ENCODE measurements at regions not wholly inside any gene's neighbourhood (a gene's known extent, or its start where the extent isn't known, plus 50 kb on each side); places are given as distances from the start of the nearest gene placed in this dataset.
"Not testable (repeated sequence)": the region's sequence is repeated elsewhere in the genome, so short reads cannot be mapped to it uniquely, and the experiment has no call there.

DNA sequence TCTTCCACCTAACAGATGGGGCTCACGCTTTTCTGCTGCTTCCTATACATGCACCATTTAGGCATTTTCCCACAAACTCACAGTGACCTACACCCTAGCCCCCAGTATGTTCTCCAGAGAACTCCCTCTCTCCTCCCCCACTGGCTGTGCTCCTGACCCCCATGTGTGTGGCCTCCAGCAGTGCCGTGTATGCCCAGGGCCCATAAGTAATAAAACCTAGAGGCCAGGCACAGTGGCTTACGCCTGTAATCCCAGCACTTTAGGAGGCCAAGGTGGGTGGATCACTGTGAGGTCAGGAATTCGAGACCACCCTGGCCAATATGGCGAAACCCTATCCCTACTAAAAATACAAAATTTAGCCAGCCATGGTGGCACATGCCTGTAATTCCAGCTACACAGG is 54.7 kb upstream of the NXT1 start:
- Histone ChIP-seq H3K4me1 (no peaks in the 10 kb centered on the region), H3K27ac (no peak overlapping the region), H3K27me3 (ENCODE audit: insufficient read depth in 3 of 3, low read length in 2 of 3) (peaks cover 0 to 5% (median 0%) of the 10 kb centered on the region in 3 donors), H3K4me3 (no peak overlapping the region), H3K9me3 (no peaks in the 10 kb centered on the region), H3K36me3 (ENCODE audit: insufficient read depth in 1 of 2, low read depth in 1 of 2) (no peaks in the 10 kb centered on the region)
- TF ChIP-seq, protein P1, sequence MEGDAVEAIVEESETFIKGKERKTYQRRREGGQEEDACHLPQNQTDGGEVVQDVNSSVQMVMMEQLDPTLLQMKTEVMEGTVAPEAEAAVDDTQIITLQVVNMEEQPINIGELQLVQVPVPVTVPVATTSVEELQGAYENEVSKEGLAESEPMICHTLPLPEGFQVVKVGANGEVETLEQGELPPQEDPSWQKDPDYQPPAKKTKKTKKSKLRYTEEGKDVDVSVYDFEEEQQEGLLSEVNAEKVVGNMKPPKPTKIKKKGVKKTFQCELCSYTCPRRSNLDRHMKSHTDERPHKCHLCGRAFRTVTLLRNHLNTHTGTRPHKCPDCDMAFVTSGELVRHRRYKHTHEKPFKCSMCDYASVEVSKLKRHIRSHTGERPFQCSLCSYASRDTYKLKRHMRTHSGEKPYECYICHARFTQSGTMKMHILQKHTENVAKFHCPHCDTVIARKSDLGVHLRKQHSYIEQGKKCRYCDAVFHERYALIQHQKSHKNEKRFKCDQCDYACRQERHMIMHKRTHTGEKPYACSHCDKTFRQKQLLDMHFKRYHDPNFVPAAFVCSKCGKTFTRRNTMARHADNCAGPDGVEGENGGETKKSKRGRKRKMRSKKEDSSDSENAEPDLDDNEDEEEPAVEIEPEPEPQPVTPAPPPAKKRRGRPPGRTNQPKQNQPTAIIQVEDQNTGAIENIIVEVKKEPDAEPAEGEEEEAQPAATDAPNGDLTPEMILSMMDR (IDR thresholded peaks at IDR 0.05), result no peak
- no peak for ATAC-seq
- intact Hi-C loops (cut with DNase I), result no loop called here
- WGBS, 3 donors, result 88 to 94% (median 89%) methylated on average over 5 of the region's 5 CpGs
- no peak for DNase-seq

DNA sequence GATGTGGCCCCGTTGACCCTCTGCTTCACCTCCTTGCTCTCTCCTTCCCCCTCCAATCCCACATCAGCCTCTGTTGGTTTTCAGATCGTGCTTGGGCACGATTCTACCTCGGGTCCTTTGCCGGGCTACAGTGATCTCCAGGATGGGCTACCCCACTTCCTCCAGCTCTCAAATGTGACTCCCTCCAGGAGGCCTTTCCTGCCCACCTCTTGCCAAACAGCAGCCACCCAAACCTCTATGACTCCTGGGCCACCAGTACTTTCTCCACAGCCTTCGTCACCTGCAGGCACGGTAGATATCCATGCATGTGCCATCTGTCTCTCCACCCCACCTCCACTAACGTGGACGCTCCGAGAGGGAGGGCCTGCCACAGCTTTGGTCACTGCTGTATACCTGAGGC is 55.9 kb upstream of the NXT1 start:
- peak overlapping the region; percentile 41 for H3K27ac ChIP-seq
- H3K36me3 ChIP-seq (ENCODE audit: insufficient read depth in 1 of 2, low read depth in 1 of 2), result no peaks in the 10 kb centered on the region
- H3K27me3 ChIP-seq (ENCODE audit: insufficient read depth in 3 of 3, low read length in 2 of 3), result peaks cover 0 to 7% (median 0%) of the 10 kb centered on the region in 3 donors
- TF ChIP-seq, protein P1 (IDR thresholded peaks at IDR 0.05), result no peak
- no peak overlapping the region for H3K4me3 ChIP-seq
- H3K9me3 ChIP-seq, result no peaks in the 10 kb centered on the region
- WGBS, 3 donors, result 95 to 96% (median 96%) methylated on average over 10 of the region's 10 CpGs
- ATAC-seq (no peak), DNase-seq (no peak)
- no peaks in the 10 kb centered on the region for H3K4me1 ChIP-seq
- intact Hi-C loops (cut with DNase I), result no loop called here

DNA sequence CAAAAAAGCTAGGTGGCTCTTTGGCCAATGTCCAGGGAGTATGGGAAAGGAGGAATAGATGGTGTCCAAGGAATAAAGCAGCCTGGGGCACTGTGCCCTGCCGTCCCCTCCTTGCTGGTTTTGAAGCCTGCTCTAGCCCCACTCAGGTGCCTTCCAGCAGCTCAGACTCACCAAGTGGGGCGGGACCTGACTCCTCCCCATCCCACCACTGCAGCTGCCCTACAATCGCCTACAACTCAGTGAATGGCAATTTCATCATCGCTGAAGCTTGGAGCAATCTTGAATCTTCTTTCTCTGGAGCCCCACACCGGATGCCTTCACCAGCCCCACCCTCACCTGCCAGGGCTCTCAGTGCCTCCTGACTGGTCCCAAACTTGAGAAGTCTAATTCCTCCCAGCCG is 56.4 kb upstream of the NXT1 start:
- TF ChIP-seq, protein P1 (IDR thresholded peaks at IDR 0.05), result no peak
- Histone ChIP-seq H3K4me3 (no peak overlapping the region), H3K4me1 (no peaks in the 10 kb centered on the region), H3K9me3 (no peaks in the 10 kb centered on the region), H3K36me3 (ENCODE audit: insufficient read depth in 1 of 2, low read depth in 1 of 2) (no peaks in the 10 kb centered on the region), H3K27ac (peak overlapping the region; percentile 41), H3K27me3 (ENCODE audit: insufficient read depth in 3 of 3, low read length in 2 of 3) (peaks cover 0 to 7% (median 0%) of the 10 kb centered on the region in 3 donors)
- no peak for DNase-seq
- ATAC-seq, result peak in 2 of 4 donors; percentile 24 to 33
- intact Hi-C loops (cut with DNase I), result no loop called here
- 72 to 89% (median 77%) methylated on average over 6 of the region's 6 CpGs for WGBS, 3 donors

DNA sequence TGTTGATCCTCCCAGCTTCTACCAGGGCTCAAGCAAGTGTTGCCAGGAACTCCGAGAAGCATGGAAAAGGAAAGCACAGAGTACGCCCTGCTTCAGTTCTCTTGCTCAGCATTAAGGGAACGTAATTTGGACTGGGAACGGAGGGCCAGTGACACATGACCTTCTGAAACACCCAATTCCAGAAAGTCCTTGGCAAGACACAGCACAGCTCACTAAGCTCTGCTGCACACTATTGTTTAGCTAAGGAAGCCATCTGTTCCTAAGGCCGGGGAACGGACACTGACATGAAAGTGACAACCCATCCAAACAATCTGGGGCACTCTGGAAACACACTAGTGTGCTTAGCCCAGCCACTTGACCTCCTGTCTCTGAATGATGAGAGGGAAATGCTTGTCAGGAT is 56.9 kb upstream of the NXT1 start:
- intact Hi-C loops (cut with DNase I), result no loop called here
- 23 to 41% (median 27%) methylated on average over 6 of the region's 6 CpGs for WGBS, 3 donors
- no peaks in the 10 kb centered on the region for H3K36me3 ChIP-seq (ENCODE audit: insufficient read depth in 1 of 2, low read depth in 1 of 2)
- H3K9me3 ChIP-seq, result no peaks in the 10 kb centered on the region
- TF ChIP-seq, protein P1 (IDR thresholded peaks at IDR 0.05), result no peak
- H3K27ac ChIP-seq, result peak overlapping the region; percentile 41
- H3K4me1 ChIP-seq, result no peaks in the 10 kb centered on the region
- no peak for DNase-seq
- H3K27me3 ChIP-seq (ENCODE audit: insufficient read depth in 3 of 3, low read length in 2 of 3), result peaks cover 0 to 7% (median 0%) of the 10 kb centered on the region in 3 donors
- peak; percentile 23 to 82 (median 55) for ATAC-seq
- no peak overlapping the region for H3K4me3 ChIP-seq

DNA sequence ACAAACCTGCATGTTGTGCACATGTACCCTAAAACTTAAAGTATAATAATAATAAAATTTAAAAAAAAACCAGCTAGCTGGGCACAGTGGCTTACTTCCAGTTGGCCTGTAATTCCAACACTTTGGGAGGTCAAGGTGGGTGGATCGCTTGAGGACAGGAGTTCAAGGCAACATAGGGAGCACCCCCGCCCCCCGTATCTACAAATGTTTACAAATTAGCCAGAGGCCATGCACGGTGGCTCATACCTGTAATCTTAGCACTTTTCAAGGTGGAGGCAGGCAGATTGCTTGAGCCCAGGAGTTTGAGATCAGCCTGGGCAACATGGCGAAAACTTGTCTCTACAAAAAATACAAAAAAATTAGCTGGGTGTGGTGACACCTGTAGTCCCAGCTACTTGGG is 58.3 kb upstream of the NXT1 start:
- 96 to 97% (median 96%) methylated on average over 5 of the region's 5 CpGs for WGBS, 3 donors
- DNase-seq, result not testable (repeated sequence)

More for the DNA sequence above, 58.3 kb upstream of the NXT1 start:
- ATAC-seq; H3K27ac ChIP-seq; H3K4me3 ChIP-seq; H3K27me3 ChIP-seq (ENCODE audit: insufficient read depth in 3 of 3, low read length in 2 of 3); H3K36me3 ChIP-seq (ENCODE audit: insufficient read depth in 1 of 2, low read depth in 1 of 2); intact Hi-C loops (cut with DNase I); H3K9me3 ChIP-seq; H3K4me1 ChIP-seq: not testable (repeated sequence)
